OCI-LY1 (cell line): ENCODE measurements at regions not wholly inside any gene's neighbourhood (a gene's known extent, or its start where the extent isn't known, plus 50 kb on each side); places are given as distances from the start of the nearest gene placed in this dataset.

Experiments
- EZH2 ChIP-seq: fragments of 200-600 bp; sonication (generic), shearing (Covaris generic); IDR thresholded peaks from 2 replicates; pipeline ENCODE4 v1.8.0; 2017; ENCODE audit warnings: borderline replicate concordance, mixed run types, mild to moderate bottlenecking, antibody characterized with exemption, low read length, moderate library complexity, mixed read lengths
- TF ChIP-seq, protein P1 (sequence below): fragments of 200-600 bp; sonication (generic), shearing (Covaris generic); IDR thresholded peaks from 2 replicates; pipeline ENCODE4 v1.5.1; 2017; ENCODE audit warnings: mild to moderate bottlenecking, antibody characterized with exemption, low read length, moderate library complexity, mixed read lengths

- TF ChIP-seq, protein P1, sequence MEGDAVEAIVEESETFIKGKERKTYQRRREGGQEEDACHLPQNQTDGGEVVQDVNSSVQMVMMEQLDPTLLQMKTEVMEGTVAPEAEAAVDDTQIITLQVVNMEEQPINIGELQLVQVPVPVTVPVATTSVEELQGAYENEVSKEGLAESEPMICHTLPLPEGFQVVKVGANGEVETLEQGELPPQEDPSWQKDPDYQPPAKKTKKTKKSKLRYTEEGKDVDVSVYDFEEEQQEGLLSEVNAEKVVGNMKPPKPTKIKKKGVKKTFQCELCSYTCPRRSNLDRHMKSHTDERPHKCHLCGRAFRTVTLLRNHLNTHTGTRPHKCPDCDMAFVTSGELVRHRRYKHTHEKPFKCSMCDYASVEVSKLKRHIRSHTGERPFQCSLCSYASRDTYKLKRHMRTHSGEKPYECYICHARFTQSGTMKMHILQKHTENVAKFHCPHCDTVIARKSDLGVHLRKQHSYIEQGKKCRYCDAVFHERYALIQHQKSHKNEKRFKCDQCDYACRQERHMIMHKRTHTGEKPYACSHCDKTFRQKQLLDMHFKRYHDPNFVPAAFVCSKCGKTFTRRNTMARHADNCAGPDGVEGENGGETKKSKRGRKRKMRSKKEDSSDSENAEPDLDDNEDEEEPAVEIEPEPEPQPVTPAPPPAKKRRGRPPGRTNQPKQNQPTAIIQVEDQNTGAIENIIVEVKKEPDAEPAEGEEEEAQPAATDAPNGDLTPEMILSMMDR: no peak
- no peak for TF ChIP-seq EZH2
Observed at GRCh38 chr13:111620166-111620565, 299.7 kb downstream of the TEX29 start.
